MCF 10A (cell line): ENCODE measurements at regions not wholly inside any gene's neighbourhood (a gene's known extent, or its start where the extent isn't known, plus 50 kb on each side); places are given as distances from the start of the nearest gene placed in this dataset.
"Not testable (repeated sequence)": the region's sequence is repeated elsewhere in the genome, so short reads cannot be mapped to it uniquely, and the experiment has no call there.

Source experiments
- BruUV-seq: library from RNA; stranded (reverse); fragments of 400-500 nt; replicated peaks from 2 replicates; lab custom pipeline; 2021; lab: Mats Ljungman, UMichigan
- CTCF ChIA-PET: fragments of 300-600 bp; sonication (Branson Sonifier 250); formaldehyde crosslinking; extraction: SDS; loops from one replicate; lab custom pipeline; 2021; ENCODE audit warnings: antibody characterized with exemption, inconsistent platforms; lab: Yijun Ruan, JAX
- POLR2A ChIA-PET: fragments of 300-600, 350-650 bp; sonication (Branson Sonifier 250); formaldehyde crosslinking; extraction: SDS; loops from one replicate; lab custom pipeline; 2020; ENCODE audit warnings: antibody characterized with exemption, inconsistent platforms; lab: Yijun Ruan, JAX
- DNase-seq: peaks from one replicate; pipeline ENCODE4 v3.0.0-alpha.2; 2018; ENCODE audit not compliant: unreplicated experiment
- H3K27ac Mint-ChIP-seq: one replicate; pipeline ENCODE4 v1.8.0; 2022; ENCODE audit warnings: mild to moderate bottlenecking, low read depth, mixed read lengths; ENCODE audit not compliant: unreplicated experiment
- H3K27me3 Mint-ChIP-seq: one replicate; pipeline ENCODE4 v1.8.0; 2022; ENCODE audit warnings: mixed read lengths; ENCODE audit not compliant: insufficient read depth, unreplicated experiment
- H3K36me3 Mint-ChIP-seq: one replicate; pipeline ENCODE4 v1.8.0; 2022; ENCODE audit warnings: mild to moderate bottlenecking, moderate library complexity, mixed read lengths; ENCODE audit not compliant: insufficient read depth, unreplicated experiment
- H3K4me1 Mint-ChIP-seq: one replicate; pipeline ENCODE4 v1.8.0; 2022; ENCODE audit warnings: mixed read lengths; ENCODE audit not compliant: insufficient read depth, unreplicated experiment
- H3K4me3 Mint-ChIP-seq: one replicate; pipeline ENCODE4 v1.8.0; 2022; ENCODE audit warnings: mild to moderate bottlenecking, moderate library complexity, mixed read lengths; ENCODE audit not compliant: unreplicated experiment
- H3K9me3 Mint-ChIP-seq: one replicate; pipeline ENCODE4 v1.8.0; 2022; ENCODE audit warnings: mixed read lengths; ENCODE audit not compliant: unreplicated experiment
- CTCF ChIP-seq: fragments of 200-600 bp; IDR thresholded peaks from one replicate; pipeline ENCODE4 v1.8.0; 2022; ENCODE audit warnings: antibody characterized with exemption, mild to moderate bottlenecking; ENCODE audit not compliant: unreplicated experiment
- intact Hi-C: fragments of 100-400 bp; cut with micrococcal nuclease; formaldehyde crosslinking; loops from 2 replicates; pipeline ENCODE4 v1.14.1; 2022

- Mint-ChIP-seq H3K9me3 (no peaks in the 10 kb centered on the region), H3K27me3 (peaks cover 46% of the 10 kb centered on the region), H3K27ac (no peak overlapping the region), H3K36me3 (no peaks in the 10 kb centered on the region), H3K4me3 (no peak overlapping the region), H3K4me1 (peaks cover 15% of the 10 kb centered on the region)
- ChIA-PET CTCF (interaction anchor here (2.7 kb wide), 1 partner anchor 20 kb away, joined by 8 read pairs; no protein-coding TSS in a partner anchor), POLR2A (interaction anchor here (0.6 to 1.1 kb wide), 4 partner anchors 11 to 137 kb away, joined by 3 read pairs; no protein-coding TSS in a partner anchor)
- intact Hi-C loops = no loop called here
- TF ChIP-seq CTCF = no peak
- BruUV-seq = no TSS peak
- peak; percentile 22 for DNase-seq
Measured at GRCh38 chrX:50967736-50968135, 57.2 kb downstream of the BMP15 start.

GRCh38 chrX:50968871-50969635 is 58.5 kb downstream of the BMP15 start:
- intact Hi-C loops, H3K36me3 Mint-ChIP-seq, BruUV-seq, H3K9me3 Mint-ChIP-seq, DNase-seq, H3K4me3 Mint-ChIP-seq, H3K27ac Mint-ChIP-seq: not testable (repeated sequence)
- ChIA-PET POLR2A (interaction anchor here (0.7 kb wide), 2 partner anchors 11 to 17 kb away, joined by 3 read pairs; no protein-coding TSS in a partner anchor), CTCF (interaction anchor here (0.7 kb wide), 1 partner anchor 280 kb away, joined by 7 read pairs; no protein-coding TSS in a partner anchor)
- Mint-ChIP-seq H3K4me1 (peaks cover 15% of the 10 kb centered on the region), H3K27me3 (peaks cover 33% of the 10 kb centered on the region)

GRCh38 chrX:50971395-50971794 is 60.9 kb downstream of the BMP15 start:
- no TSS peak for BruUV-seq
- ChIA-PET CTCF (interaction anchor here (0.8 to 1.5 kb wide), 4 partner anchors 17 to 96 kb away, joined by 3 to 5 read pairs (median 3); no protein-coding TSS in a partner anchor), POLR2A (no interaction called here)
- H3K27me3 Mint-ChIP-seq = peaks cover 9% of the 10 kb centered on the region
- peaks cover 15% of the 10 kb centered on the region for H3K4me1 Mint-ChIP-seq
- H3K9me3 Mint-ChIP-seq = no peaks in the 10 kb centered on the region
- intact Hi-C loops = no loop called here
- no peak overlapping the region for H3K4me3 Mint-ChIP-seq
- no peaks in the 10 kb centered on the region for H3K36me3 Mint-ChIP-seq
- peak; percentile 48 for DNase-seq
- TF ChIP-seq CTCF = no peak
- peak overlapping the region; percentile 57 for H3K27ac Mint-ChIP-seq

GRCh38 chrX:50973199-50973598 is 62.7 kb downstream of the BMP15 start:
- ChIA-PET CTCF (no interaction called here), POLR2A (no interaction called here)
- no peak overlapping the region for H3K27ac Mint-ChIP-seq
- intact Hi-C loops = no loop called here
- no peaks in the 10 kb centered on the region for H3K36me3 Mint-ChIP-seq
- H3K27me3 Mint-ChIP-seq = peaks cover 5% of the 10 kb centered on the region
- H3K4me3 Mint-ChIP-seq = no peak overlapping the region
- TF ChIP-seq CTCF = no peak
- peaks cover 7% of the 10 kb centered on the region for H3K4me1 Mint-ChIP-seq
- BruUV-seq = no TSS peak
- no peak for DNase-seq
- H3K9me3 Mint-ChIP-seq = no peaks in the 10 kb centered on the region
